ENCODE measurements at regions not wholly inside any gene's neighbourhood (a gene's known extent, or its start where the extent isn't known, plus 50 kb on each side); places are given as distances from the start of the nearest gene placed in this dataset.

DNA sequence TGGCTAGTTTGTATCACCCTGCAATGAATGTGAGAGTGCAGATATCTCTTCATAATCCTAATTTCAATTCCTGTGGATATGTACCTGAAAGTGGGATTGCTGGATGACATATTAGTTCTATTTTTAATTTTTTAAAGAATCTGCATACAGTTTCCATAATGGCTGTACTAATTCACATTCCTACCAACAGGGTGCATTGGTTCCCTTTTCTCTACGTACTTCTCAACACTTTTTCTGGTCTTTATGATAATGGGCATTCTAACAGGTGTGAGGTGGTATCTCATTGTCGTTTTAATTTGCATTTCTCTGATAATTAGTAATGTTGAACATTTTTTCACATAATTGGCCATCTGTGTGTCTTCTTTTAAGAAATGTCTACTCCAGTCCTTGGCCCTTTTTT lies 927.5 kb downstream of the DTWD2 start:
- no peak for DNase-seq (ENCODE audit: low read depth in 2 of 2)

DNA sequence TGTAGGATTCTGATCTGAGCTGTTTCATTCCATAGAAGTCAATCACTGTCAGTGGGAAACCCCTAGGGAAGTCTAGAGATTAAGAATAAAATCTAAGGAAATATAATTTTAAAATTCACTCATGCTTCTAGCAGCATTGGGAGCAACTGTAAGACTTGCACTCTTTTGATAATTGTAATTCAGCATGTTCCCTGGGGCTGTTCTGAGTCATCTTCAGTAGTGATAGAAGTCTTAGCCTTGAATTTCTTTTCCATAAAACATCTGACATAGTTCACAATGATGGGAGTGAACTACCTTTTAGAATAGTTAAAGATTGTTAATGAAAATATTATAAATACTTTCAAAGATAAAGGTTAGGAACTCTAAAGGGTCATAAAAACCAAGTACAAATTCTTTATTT lies 935.8 kb downstream of the DTWD2 start:
- DNase-seq (ENCODE audit: low read depth in 2 of 2) = no peak

DNA sequence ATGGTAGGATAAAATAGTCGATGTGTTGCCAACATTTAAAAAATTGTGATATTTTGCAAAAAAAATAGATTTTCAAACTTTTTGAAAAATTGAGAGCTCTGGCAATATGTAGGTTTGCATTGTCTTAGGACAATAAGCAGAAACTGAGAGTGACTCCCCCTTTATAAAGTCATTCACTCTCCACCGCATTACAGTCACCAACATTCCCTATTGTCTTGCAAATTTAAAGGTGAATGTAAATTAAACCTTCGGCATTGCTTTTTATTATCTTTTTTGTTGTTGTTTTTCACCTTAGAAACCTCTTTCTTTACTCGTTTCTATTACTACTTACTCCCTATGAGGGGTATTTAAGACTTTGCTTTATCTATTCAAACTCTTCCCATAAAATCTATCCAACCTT lies 944.2 kb downstream of the DTWD2 start:
- DNase-seq (ENCODE audit: low read depth in 2 of 2) = no peak

DNA sequence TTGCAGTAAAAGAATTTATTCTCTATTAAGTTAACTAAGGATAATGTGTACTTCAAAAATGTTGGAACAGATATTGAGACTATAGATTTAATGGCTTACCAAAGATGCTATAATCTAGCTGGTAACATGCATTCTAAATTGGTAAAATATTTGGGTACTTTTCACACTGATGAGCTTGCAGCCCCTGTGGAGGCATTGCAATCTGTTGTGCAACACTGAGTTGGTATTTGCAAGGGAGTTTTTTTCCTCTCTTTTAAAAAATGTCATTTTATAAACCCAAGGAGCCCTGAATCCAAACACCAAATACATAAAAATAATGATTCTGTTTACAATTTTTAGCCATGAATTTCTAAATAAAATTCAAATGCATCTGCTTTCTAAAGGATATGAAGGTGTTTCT lies 944.8 kb downstream of the DTWD2 start:
- no peak for DNase-seq (ENCODE audit: low read depth in 2 of 2)

DNA sequence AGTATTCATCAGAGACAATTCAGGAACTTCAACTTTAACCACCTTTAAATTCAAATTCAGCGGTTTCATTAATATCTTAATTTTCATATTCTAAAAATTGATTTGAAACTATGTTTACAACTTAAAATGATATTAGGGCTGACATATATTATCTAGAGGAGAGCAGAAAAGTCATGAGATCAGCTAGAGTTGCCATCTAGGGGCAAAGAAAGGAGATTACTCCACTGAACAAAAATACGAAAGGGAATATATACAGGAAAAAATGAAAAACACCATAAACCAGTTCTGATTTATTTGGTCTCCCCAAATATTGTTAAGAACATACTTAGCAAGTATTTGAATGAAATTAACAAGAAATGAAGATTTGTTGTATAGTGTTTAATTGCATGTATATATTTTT lies 946.3 kb downstream of the DTWD2 start:
- no peak for DNase-seq (ENCODE audit: low read depth in 2 of 2)

DNA sequence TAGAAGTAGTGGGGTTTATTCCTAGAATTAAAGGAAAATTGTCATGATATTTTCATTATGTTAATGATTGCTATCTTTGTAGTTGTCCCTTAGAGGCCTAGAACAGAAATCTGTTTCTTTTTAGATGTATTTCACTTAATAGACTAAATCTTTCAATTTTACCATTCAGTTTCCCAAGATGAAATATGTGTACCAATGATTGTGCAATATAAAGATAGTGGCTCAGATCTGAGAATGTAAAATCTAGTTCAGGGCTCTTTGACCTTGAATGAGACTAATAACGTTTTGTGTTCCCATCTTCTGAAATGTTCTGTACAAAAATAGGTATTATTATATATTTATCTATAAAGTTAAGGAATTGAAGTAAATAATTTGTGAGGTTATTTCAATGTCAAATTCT lies 947.9 kb downstream of the DTWD2 start:
- DNase-seq (ENCODE audit: low read depth in 2 of 2) = no peak

DNA sequence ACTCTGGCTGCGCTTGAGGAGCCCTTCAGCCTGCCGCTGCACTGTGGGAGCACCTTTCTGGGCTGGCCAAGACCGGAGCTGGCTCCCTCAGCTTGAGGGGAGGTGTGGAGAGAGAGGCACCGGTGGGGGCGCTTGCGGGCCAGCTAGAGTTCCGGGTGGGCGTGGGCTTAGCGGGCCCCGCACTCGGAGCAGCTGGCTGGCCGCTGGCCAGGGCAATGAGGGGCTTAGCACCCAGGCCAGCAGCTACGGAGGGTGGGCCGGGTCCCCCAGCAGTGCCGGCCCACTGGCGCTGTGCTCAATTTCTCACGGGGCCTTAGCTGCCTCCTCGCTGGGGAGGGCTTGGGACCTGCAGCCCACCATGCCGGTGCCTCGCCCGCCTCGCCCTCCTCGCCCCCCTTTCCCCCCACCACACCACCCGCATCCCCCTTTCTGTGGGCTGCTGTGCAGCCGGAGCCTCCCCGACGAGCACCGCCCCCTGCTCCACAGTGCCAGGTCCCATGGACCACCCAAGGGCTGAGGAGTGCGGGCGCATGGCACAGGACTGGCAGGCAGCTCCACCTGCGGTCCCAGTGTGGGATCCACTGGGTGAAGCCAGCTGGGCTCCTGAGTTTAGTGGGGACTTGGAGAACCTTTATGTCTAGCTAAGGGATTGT lies 954.5 kb downstream of the DTWD2 start:
- no peak for DNase-seq (ENCODE audit: low read depth in 2 of 2)

DNA sequence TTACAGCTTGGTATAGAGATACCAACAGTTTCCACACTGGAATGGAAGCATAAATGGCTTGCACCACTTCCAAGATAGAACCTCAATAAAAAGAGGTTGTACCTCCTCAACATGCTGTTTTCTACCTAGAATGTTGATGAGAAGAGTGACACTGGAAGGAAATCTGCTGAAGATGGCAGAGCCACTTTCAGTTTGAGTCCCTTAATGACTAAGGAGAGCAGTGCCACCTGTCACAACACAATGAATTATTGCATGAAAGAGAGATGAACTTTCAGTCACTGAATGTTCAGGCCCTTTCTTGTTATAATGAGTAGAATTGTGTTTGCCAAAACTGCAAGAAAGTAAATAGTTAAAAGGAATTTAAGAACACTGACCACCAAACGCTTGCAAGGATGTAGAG lies 958.5 kb downstream of the DTWD2 start:
- no peak for DNase-seq (ENCODE audit: low read depth in 2 of 2)

DNA sequence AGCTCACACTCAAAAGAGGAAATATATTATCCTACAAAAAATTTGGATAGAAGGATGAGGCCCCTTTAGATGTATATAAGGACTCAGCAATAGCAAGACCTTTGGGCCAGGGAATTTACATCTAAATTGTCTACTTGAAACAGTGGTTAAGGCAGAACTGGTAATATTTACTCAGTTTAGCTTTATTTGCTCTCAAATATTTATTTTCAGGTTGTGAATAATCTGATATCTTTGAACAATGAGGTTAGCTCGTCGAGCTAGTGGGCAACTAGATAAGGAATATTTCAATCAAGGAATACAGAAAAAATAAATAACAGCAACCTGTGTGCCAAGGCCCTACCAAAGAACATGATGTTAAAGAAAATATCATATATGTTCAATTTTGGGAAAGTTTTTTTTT lies 966.3 kb downstream of the DTWD2 start:
- DNase-seq (ENCODE audit: low read depth in 2 of 2) = no peak

DNA sequence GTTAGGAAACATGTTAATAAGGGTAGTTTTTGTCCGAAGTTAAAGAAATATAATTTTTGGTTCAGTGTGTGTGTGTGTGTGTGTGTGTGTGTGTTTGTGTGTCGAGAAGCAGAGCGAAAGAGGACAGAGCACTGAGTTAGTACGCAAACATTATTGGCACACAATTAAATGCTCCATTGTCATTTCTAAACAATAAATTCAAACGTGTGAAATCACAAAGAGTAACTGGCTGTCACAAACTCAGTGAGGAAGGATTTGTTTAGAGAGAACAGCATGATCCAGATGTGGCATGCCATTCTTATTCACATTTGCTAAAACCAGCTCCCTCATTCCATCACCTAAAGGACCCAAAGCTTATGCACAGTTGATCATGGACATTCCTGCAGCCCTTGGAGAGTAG lies 970.8 kb downstream of the DTWD2 start:
- no peak for DNase-seq (ENCODE audit: low read depth in 2 of 2)

DNA sequence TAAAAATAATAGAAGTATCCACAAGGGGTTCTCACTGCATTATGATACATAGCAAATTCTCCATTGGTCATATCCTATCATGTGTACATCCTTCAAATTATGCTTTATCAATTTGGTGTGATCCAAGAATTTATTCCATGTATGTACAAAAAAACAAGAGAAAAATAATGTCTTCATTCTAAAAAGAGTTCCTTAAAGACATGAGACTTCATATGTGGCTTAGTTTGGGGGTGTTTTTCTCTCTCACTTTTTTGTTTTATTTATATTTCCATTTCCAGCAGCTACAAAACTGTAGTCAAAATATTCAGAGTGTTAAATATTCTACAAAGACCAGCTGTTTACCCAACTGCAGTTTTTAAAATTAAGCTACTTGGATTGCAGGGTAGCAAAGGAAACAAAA lies 972.0 kb downstream of the DTWD2 start:
- DNase-seq (ENCODE audit: low read depth in 2 of 2) = no peak

DNA sequence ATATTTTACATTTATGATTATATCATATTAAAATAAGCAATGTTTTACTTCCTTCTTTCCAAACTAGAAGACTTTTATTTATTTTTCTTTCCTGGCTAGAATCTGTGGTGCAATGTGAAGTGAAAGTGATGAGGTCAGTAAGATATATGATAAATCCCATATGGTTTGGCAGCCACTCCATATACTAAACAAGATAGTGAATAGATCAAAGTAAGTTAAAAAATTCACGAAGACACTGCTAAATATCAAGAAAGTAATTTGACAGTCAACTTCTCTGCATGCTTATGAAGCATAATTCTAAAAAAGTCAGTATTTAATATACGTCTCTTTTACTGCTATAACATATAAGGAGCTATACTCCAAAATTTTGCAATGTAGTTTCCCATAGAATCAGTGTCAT lies 972.8 kb downstream of the DTWD2 start:
- DNase-seq (ENCODE audit: low read depth in 2 of 2) = no peak

DNA sequence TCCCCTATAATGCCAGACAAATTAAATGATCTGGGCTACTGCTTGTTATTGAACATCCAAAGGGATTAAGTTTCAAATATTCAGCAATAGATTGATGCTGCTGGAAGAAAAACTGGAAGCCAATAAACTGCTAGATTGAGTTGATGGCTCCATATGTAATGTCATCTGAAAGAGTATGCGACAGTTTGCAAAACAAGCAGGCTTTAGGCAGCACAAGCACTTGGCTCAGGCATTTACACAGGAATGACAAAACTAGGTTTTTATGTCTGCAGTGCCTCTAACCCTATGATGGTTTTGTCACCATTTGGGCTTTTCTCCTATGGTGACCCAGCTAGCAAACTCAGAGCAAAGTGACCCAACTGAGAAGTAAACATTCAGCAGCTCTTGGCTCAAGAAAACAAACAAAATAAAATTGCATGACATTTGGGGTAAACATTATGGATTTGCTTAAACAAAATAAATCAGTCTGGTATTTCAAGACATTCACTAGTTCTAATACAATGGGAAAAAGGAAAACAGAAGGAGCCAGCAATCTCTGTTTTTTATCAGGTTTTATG lies 978.5 kb downstream of the DTWD2 start:
- DNase-seq (ENCODE audit: low read depth in 2 of 2) = no peak

DNA sequence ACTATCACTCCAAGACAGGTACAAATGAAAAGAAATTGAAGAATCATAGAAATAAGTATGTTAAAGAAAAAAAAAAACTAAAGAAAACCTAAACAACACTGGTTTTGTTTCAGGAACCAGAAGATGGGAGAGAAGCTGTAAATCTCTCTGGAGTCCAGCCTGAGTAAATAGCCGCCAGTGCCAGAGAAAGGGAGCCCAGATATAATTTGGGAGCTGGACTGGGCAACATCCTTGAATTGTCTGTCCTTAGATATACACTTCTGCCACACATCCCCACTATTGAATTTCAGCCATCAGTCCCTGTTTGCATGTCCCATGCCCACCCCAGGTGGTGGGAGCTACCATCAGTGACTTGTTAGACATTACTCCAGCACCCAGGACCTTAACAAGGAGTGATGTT lies 979.6 kb downstream of the DTWD2 start:
- no peak for DNase-seq (ENCODE audit: low read depth in 2 of 2)

DNA sequence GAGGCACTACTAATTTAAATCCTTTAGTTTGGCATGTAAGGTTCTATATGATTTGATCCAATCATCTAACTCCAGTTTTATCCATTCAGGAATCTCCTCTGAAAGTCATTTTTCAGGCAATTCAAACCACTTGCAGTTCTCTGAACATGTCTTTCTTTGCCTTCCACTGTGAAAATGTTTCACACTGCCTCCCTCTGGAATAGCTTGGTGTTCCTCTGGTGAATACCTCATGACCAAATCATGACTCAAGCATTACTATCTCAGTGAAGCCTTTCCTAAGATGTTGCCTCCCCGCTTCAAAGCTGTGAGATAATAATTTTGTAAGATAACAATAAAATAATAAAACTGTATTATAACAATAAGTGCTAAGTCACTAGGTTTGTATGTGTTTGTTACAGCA lies 981.1 kb downstream of the DTWD2 start:
- DNase-seq (ENCODE audit: low read depth in 2 of 2) = no peak

DNA sequence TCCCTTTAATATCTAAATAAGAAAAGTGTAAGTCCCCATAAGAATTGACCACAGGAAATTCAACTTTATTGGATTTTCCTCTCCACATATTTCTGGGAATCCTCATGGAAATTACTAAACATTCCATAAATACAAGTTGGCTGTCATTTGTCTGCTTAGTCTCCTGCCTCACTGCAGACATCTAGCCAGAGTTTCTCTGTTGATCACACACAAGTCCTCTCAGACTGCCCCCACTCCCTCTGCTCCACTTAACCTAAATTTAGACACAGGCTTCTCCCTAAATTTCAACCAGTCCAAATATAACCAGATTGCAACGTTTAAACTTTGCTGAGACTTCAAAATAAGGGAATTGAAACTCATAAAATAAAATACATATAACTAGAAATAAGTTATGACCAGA lies 982.1 kb downstream of the DTWD2 start:
- no peak for DNase-seq (ENCODE audit: low read depth in 2 of 2)

DNA sequence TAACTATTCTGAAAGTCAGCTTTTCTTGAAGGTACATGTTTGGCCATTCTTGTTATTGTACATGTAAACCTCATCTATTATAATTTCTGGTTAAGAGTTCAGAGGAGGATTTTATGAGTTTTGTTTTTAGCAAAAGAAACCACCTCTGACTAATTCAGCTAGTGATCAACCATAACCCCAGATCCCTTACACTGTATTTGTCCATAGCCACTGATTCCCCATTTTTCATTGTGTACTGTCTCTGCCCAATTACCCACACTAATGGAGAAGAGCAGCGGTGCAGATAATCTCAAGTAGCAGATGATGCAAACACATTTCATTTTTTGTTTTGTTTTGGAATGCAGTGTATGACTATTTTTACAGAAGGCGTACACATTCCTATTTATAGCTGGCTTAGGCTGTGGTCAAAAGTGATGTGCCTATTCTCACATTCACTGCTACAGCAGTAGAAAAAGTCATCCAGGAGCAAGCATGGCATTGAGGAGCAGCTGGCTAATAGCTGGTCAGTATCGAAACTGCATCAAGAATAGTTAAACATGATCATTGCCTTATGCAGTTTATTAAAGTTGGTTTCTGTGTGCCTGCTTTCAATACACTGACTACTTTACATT lies 988.3 kb downstream of the DTWD2 start:
- DNase-seq (ENCODE audit: low read depth in 2 of 2) = no peak

DNA sequence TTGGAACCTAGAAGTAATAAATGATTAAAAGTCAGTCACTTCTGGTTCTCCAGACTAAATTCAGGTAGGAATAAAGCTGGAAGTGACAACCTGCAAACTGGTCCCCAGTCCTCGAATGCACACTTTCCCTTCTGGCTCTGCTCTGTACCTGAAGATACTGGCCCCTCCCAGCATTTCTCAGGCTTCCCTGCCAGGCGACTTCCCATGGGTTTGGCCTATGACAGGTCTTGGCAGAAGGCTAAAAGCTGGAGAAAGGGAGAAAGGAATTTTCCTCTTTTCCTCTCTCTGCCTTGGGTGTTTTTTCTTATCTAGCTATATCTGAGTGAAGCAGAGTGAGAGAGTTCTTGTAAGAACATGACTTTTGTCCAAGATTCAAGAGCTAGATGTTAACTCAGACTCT lies 1005.7 kb downstream of the DTWD2 start:
- no peak for DNase-seq (ENCODE audit: low read depth in 2 of 2)

DNA sequence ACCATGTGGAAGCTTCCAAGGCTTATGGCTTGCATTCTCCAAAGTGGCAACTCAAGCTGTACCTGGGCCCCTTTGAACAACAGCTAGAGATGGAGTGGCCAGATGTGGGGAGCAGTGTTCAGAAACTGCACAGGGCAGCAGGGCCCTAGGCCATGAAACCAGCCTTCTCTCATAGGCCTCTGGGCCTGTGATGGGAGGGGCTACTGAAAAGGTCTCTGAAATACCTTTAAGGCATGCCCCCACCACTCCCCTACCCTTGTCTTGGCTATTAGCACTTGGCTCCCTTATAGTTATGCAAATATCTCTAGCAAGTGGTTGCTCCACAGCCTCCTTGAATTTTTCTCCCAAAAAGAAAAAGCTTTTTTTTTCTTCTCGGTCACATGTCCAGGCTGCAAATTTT lies 1014.6 kb downstream of the DTWD2 start:
- DNase-seq (ENCODE audit: low read depth in 2 of 2) = no peak

DNA sequence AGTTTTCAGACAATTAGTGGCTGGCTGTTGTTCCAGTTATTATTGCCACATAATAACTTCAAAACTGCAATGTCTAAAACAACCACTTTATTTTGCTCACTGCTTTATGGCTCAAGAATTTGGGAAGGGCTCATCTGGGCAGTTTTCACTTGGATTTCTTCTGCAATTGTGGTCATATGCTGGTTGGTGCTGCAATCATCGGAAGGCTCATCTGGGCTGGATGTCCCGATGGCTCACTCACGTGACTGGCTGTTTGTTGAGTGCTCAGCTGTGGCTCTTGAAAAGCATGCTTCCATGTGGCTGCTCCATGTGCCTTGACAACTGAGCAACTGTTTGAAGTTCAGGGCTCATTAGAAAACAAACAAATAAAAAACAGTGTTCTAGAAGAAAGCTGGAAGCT lies 1032.5 kb downstream of the DTWD2 start:
- no peak for DNase-seq (ENCODE audit: low read depth in 2 of 2)

DNA sequence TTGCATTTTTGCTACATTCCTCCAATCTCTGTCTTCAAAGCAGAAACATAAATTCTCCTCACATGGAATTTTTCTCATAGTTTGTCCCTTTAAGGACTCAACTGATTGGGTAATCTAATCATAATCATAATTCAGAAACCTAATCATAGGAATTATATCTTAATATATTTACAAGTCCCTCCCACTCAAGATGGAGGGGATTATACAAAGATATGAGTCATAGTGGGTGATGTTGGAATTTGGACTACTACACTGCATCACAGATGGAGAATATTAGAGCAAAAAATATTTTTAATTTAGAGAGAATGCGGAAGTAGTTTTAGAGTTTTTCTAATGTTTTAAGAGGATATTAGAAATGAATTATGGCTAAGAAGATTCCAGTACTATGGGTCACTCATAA lies 1034.0 kb downstream of the DTWD2 start:
- no peak for DNase-seq (ENCODE audit: low read depth in 2 of 2)

DNA sequence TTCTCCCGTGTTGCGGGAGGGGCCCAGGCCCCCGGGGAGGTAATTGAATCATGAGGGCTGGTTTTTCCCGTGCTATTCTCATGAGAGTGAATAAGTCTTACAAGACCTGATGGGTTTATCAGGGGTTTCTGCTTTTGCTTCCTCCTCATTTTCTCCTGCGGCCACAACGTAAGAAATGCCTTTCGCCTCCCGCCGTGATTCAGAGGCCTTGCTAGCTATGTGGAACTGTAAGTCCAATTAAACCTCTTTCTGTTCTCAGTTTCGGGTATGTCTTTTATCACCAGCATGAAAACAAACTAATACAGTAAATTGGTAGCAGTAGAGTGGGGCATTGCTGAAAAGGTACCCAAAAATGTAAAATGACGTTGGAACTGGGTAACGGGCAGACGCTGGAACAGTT lies 1035.1 kb downstream of the DTWD2 start:
- DNase-seq (ENCODE audit: low read depth in 2 of 2) = no peak

DNA sequence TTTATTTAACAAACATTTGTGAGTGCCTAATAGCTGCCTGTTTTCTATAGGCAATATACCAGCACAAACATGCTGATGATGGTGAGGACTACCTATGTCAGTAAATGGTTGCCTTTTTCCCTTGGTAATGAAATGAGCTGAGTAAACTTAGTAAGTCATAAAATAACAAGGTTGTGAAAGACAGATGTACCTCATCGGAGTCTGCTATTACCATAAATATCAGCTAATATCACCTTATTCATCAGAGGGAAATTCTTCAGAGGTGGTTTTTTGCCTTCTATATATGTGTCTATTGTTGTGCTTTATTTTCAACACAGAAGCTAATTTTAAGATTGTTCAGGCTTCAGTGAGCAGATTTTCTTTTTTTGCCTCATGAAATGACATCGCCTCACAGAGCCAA lies 1040.5 kb downstream of the DTWD2 start:
- no peak for DNase-seq (ENCODE audit: low read depth in 2 of 2)

DNA sequence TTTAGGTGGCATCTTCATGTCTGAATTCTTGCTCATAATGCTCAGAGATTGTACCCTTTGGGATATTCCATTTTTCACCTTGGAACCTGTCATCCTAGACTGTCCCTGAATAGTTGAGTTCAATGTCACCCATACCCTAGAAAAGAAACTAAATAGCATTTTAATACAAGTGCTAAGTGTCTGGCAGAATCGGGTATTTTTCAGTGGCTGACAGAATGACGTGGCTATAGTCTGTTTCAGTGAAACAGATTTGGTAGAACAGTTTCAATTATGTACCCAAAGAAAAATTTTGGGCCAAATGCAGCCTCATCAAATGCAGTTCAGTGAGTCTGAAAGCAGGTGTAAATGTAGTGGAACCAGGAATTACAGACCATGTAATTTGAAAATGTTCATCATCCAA lies 1041.2 kb downstream of the DTWD2 start:
- no peak for DNase-seq (ENCODE audit: low read depth in 2 of 2)
